Breast epithelium (tissue), 3 donors: ENCODE measurements at regions not wholly inside any gene's neighbourhood (a gene's known extent, or its start where the extent isn't known, plus 50 kb on each side); places are given as distances from the start of the nearest gene placed in this dataset.

Experiments used
- CTCF ChIP-seq, 3 donors: fragments of 450-650 bp; IDR thresholded peaks; one replicate each; pipeline ENCODE4 v1.5.1; 2016 to 2017; ENCODE audit warnings: antibody characterized with exemption in 3 of 3, mild to moderate bottlenecking in 3 of 3, moderate library complexity in 3 of 3
- POLR2A ChIP-seq: fragments of 450-650 bp; IDR thresholded peaks from one replicate; pipeline ENCODE4 v1.6.1; 2016; ENCODE audit warnings: antibody characterized with exemption, mild to moderate bottlenecking, moderate library complexity

- TF ChIP-seq CTCF (IDR thresholded peaks at IDR 0.05), result no peak
- no peak for TF ChIP-seq POLR2A
Measured at GRCh38 chr6:134510920-134511319, 193.0 kb upstream of the SGK1 start.
